PC-3 (cell line): ENCODE measurements at regions not wholly inside any gene's neighbourhood (a gene's known extent, or its start where the extent isn't known, plus 50 kb on each side); places are given as distances from the start of the nearest gene placed in this dataset.
A peak's percentile ranks its signal among the peaks of the same experiment; 100 is the strongest.

Source experiments
- ATAC-seq: fragments of 200-7000 bp; cut with Tn5 transposase; 2 replicates; pipeline ENCODE4 v1.9.1; 2020; ENCODE audit warnings: mild to moderate bottlenecking, moderate library complexity
- BruUV-seq: library from RNA; stranded (reverse); fragments of 400-500 nt; replicated peaks from 2 replicates; lab custom pipeline; 2021; lab: Mats Ljungman, UMichigan
- CTCF ChIA-PET: fragments of 300-600 bp; sonication (Branson Sonifier 250); formaldehyde crosslinking; loops from one replicate; lab custom pipeline; 2022; ENCODE audit warnings: antibody characterized with exemption; lab: Charles Lee
- POLR2A ChIA-PET: fragments of 300-600 bp; sonication (Branson Sonifier 250); formaldehyde crosslinking; loops from one replicate; lab custom pipeline; 2022; ENCODE audit warnings: antibody characterized with exemption; ENCODE audit not compliant: unreplicated experiment; lab: Charles Lee
- DNase-seq: peaks from one replicate; pipeline ENCODE4 v3.0.0-alpha.2; 2015
- H2AFZ ChIP-seq: fragments of 300-600 bp; sonication (generic); 2 replicates; pipeline ENCODE4 v1.6.0; 2016; ENCODE audit warnings: antibody characterized with exemption, low read length
- H3F3A ChIP-seq: fragments of 300-600 bp; sonication (generic); one replicate; pipeline ENCODE4 v1.6.0; 2017; ENCODE audit warnings: antibody characterized with exemption, low read length, control low read depth, mild to moderate bottlenecking; ENCODE audit not compliant: unreplicated experiment
- H3K27ac ChIP-seq: fragments of 300-600 bp; sonication (generic); 2 replicates; pipeline ENCODE4 v1.5.1; 2016; ENCODE audit warnings: mild to moderate bottlenecking, low read length
- H3K27me3 ChIP-seq: fragments of 300-600 bp; sonication (generic); 2 replicates; pipeline ENCODE4 v1.6.1; 2016; ENCODE audit warnings: low read length, mixed read lengths
- H3K36me3 ChIP-seq: fragments of 300-600 bp; sonication (generic); 2 replicates; pipeline ENCODE4 v1.6.1; 2016; ENCODE audit warnings: low read depth, mixed run types, low read length, mixed read lengths
- H3K4me1 ChIP-seq: fragments of 300-600 bp; sonication (generic); 2 replicates; pipeline ENCODE4 v1.5.1; 2016; ENCODE audit warnings: low read length; ENCODE audit not compliant: insufficient read depth
- H3K4me2 ChIP-seq: fragments of 300-600 bp; sonication (generic); 2 replicates; pipeline ENCODE4 v1.6.0; 2016; ENCODE audit warnings: low read length
- H3K4me3 ChIP-seq: fragments of 300-600 bp; sonication (generic); 2 replicates; pipeline ENCODE4 v1.5.1; 2016; ENCODE audit warnings: mild to moderate bottlenecking, low read length, mixed read lengths
- H3K79me2 ChIP-seq: fragments of 300-600 bp; sonication (generic); 2 replicates; pipeline ENCODE4 v1.6.1; 2017; ENCODE audit warnings: low read length, mixed read lengths
- H3K9ac ChIP-seq: fragments of 300-600 bp; sonication (generic); 2 replicates; pipeline ENCODE4 v1.6.0; 2016; ENCODE audit warnings: mild to moderate bottlenecking, low read length
- H3K9me2 ChIP-seq: fragments of 300-600 bp; sonication (generic); replicated peaks from 2 replicates; pipeline ENCODE4 v1.6.1; 2016; ENCODE audit warnings: mixed run types, low read length, mixed read lengths
- H3K9me3 ChIP-seq: fragments of 300-600 bp; sonication (generic); 2 replicates; pipeline ENCODE4 v1.6.1; 2016; ENCODE audit warnings: low read length, mixed read lengths
- H4K20me1 ChIP-seq: fragments of 300-600 bp; sonication (generic); 2 replicates; pipeline ENCODE4 v1.6.1; 2016; ENCODE audit warnings: low read length, mixed read lengths
- EZH2 ChIP-seq: fragments of 300-600 bp; sonication (generic); IDR thresholded peaks from one replicate; pipeline ENCODE4 v1.6.1; 2017; ENCODE audit warnings: antibody characterized with exemption, mild to moderate bottlenecking, low read length; ENCODE audit not compliant: unreplicated experiment
- EZH2phosphoT487 ChIP-seq: fragments of 300-600 bp; sonication (generic); IDR thresholded peaks from 2 replicates; pipeline ENCODE4 v1.6.1; 2018; ENCODE audit warnings: mild to moderate bottlenecking, antibody characterized with exemption, low read length, borderline replicate concordance
- intact Hi-C: fragments of 100-400 bp; cut with micrococcal nuclease; formaldehyde crosslinking; loops from 2 replicates; pipeline ENCODE4 v1.9.0; 2023
- TF ChIP-seq, protein P1 (sequence below): fragments of 300-600 bp; sonication (generic); conservative IDR thresholded peaks from 2 replicates; pipeline ENCODE4 v1.5.1; 2017; ENCODE audit warnings: antibody characterized with exemption, low read depth, mild to moderate bottlenecking, low read length

DNA sequence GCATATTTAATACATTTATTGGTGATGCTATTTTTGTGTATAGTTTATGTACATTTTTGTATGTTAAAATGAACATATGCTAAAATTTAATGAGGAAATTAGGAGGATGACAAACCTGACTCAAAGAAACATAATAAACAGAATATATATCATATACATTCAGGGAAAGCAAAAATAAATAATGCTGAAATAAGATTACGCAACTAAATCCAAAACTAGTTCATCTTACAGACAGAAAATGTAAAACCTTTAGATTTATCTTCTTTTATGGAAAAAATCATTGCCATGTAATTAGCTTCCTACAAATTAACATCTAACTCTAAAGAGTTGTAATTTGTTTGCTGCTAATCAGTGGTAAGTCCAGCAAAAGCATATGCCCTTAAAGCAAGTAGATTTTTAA lies 216.5 kb downstream of the PTN start:
- Histone ChIP-seq H2AFZ (no peak overlapping the region), H3F3A (no peaks in the 10 kb centered on the region), H3K36me3 (no peaks in the 10 kb centered on the region), H3K4me2 (no peak overlapping the region), H3K9me2 (0 out of 2 replicates have a peak, but pooled peaks cover 2% of the 10 kb centered on the region), H3K27me3 (no peaks in the 10 kb centered on the region), H4K20me1 (no peaks in the 10 kb centered on the region), H3K27ac (no peak overlapping the region), H3K9me3 (no peaks in the 10 kb centered on the region), H3K9ac (no peak overlapping the region), H3K4me1 (peaks cover 40% of the 10 kb centered on the region), H3K4me3 (no peak overlapping the region), H3K79me2 (no peaks in the 10 kb centered on the region)
- no TSS peak for BruUV-seq
- no peak for ATAC-seq
- DNase-seq = no peak
- POLR2A ChIA-PET = no interaction called here
- intact Hi-C loops = no loop called here
- TF ChIP-seq EZH2 = no peak
- TF ChIP-seq, protein P1, sequence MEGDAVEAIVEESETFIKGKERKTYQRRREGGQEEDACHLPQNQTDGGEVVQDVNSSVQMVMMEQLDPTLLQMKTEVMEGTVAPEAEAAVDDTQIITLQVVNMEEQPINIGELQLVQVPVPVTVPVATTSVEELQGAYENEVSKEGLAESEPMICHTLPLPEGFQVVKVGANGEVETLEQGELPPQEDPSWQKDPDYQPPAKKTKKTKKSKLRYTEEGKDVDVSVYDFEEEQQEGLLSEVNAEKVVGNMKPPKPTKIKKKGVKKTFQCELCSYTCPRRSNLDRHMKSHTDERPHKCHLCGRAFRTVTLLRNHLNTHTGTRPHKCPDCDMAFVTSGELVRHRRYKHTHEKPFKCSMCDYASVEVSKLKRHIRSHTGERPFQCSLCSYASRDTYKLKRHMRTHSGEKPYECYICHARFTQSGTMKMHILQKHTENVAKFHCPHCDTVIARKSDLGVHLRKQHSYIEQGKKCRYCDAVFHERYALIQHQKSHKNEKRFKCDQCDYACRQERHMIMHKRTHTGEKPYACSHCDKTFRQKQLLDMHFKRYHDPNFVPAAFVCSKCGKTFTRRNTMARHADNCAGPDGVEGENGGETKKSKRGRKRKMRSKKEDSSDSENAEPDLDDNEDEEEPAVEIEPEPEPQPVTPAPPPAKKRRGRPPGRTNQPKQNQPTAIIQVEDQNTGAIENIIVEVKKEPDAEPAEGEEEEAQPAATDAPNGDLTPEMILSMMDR = no peak
- no peak for TF ChIP-seq EZH2phosphoT487
- CTCF ChIA-PET = no interaction called here

DNA sequence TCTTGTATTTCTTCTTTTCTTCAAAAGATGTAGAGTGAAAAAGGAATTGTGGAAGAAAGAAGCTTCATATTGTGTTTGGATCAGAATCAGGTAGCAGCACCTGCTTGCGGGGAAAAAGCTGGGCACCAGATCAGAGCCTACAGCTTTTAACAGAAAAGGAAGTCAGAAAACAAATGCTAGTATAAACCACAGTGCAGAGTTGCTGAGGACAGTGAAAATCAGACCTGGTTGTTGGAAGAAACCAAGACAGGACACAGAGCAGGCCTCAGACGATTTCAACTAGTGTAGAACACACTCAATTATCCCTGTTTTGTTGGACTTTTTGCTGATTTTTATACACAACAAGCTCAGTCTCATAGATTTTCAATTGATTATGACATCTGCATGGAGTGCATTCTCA lies 221.4 kb downstream of the PTN start:
- intact Hi-C loops = loop anchor here (5.0 kb wide), 1 partner anchor 165 kb away; no protein-coding TSS in a partner anchor
- Histone ChIP-seq H3K4me2 (no peak overlapping the region), H3K27ac (no peak overlapping the region), H3K9me2 (no peaks in the 10 kb centered on the region), H3K36me3 (no peaks in the 10 kb centered on the region), H3K4me3 (no peak overlapping the region), H4K20me1 (no peaks in the 10 kb centered on the region), H3F3A (no peaks in the 10 kb centered on the region), H3K27me3 (no peaks in the 10 kb centered on the region), H3K4me1 (peaks cover 21% of the 10 kb centered on the region), H2AFZ (no peak overlapping the region), H3K79me2 (no peaks in the 10 kb centered on the region), H3K9me3 (no peaks in the 10 kb centered on the region), H3K9ac (no peak overlapping the region)
- BruUV-seq = no TSS peak
- DNase-seq (no peak), ATAC-seq (no peak)
- ChIA-PET CTCF (no interaction called here), POLR2A (no interaction called here)
- TF ChIP-seq EZH2 (no peak), EZH2phosphoT487 (no peak)
- TF ChIP-seq, protein P1 = no peak

GRCh38 chr7:137120690-137121089 lies 222.8 kb downstream of the PTN start:
- Histone ChIP-seq H3K27me3 (no peaks in the 10 kb centered on the region), H3K9ac (peak overlapping the region; percentile 38), H2AFZ (no peak overlapping the region), H4K20me1 (no peaks in the 10 kb centered on the region), H3K79me2 (no peaks in the 10 kb centered on the region), H3K4me1 (peaks cover 21% of the 10 kb centered on the region), H3K36me3 (no peaks in the 10 kb centered on the region), H3K9me2 (no peaks in the 10 kb centered on the region), H3K4me3 (no peak overlapping the region), H3F3A (no peaks in the 10 kb centered on the region), H3K27ac (peak overlapping the region; percentile 81), H3K9me3 (no peaks in the 10 kb centered on the region), H3K4me2 (peak overlapping the region; percentile 58)
- CTCF ChIA-PET = no interaction called here
- intact Hi-C loops = loop anchor here (1.0 to 5.0 kb wide), 2 partner anchors 46 to 163 kb away; no protein-coding TSS in a partner anchor
- peak; percentile 81 for DNase-seq
- BruUV-seq = no TSS peak
- TF ChIP-seq, protein P1 = no peak
- no peak for TF ChIP-seq EZH2
- no peak for TF ChIP-seq EZH2phosphoT487
- ATAC-seq = peak; percentile 94
- POLR2A ChIA-PET = no interaction called here
